HL-60 (cell line): ENCODE measurements at regions not wholly inside any gene's neighbourhood (a gene's known extent, or its start where the extent isn't known, plus 50 kb on each side); places are given as distances from the start of the nearest gene placed in this dataset.

Experiments
- DNase-seq, 2 experiments: peaks; one replicate each; pipeline ENCODE4 v3.0.0-alpha.2; 2010 to 2020; ENCODE audit warnings: low read depth in 1 of 2, low spot score in 1 of 2
- H3K27ac ChIP-seq: fragments of 250-450 bp; sonication (Bioruptor Pico); replicated peaks from 2 replicates; pipeline ENCODE4 v1.5.1; 2020; ENCODE audit warnings: mild to moderate bottlenecking, moderate library complexity
- H3K27me3 ChIP-seq: fragments of 250-450 bp; sonication (Bioruptor Pico); 2 replicates; pipeline ENCODE4 v1.5.1; 2021; ENCODE audit warnings: mild to moderate bottlenecking, moderate library complexity; ENCODE audit not compliant: insufficient read depth, poor library complexity, severe bottlenecking
- H3K4me3 ChIP-seq: replicated peaks from 2 replicates; pipeline ENCODE4 v1.5.1; 2011; ENCODE audit warnings: mild to moderate bottlenecking, control low read depth, low read length; ENCODE audit not compliant: insufficient read depth
- CTCF ChIP-seq: IDR thresholded peaks from one replicate; pipeline ENCODE4 v1.5.1; 2011; ENCODE audit warnings: low read length, control low read depth, inconsistent platforms; ENCODE audit not compliant: insufficient read depth
- GABPA ChIP-seq: IDR thresholded peaks from 2 replicates; pipeline ENCODE4 v1.6.1; 2012; ENCODE audit warnings: low read depth
- POLR2AphosphoS5 ChIP-seq: IDR thresholded peaks from 2 replicates; pipeline ENCODE4 v1.6.1; 2012; ENCODE audit warnings: low read depth
- REST ChIP-seq: IDR thresholded peaks from 2 replicates; pipeline ENCODE4 v1.6.1; 2012; ENCODE audit warnings: low read depth; ENCODE audit not compliant: insufficient replicate concordance
- SPI1 ChIP-seq: IDR thresholded peaks from 2 replicates; pipeline ENCODE4 v1.6.1; 2012; ENCODE audit warnings: low read depth, mild to moderate bottlenecking, borderline replicate concordance

- Histone ChIP-seq H3K27me3 (no peaks in the 10 kb centered on the region), H3K4me3 (no peak overlapping the region), H3K27ac (no peak overlapping the region)
- no peak for DNase-seq
- no peak for TF ChIP-seq CTCF
- no peak for TF ChIP-seq REST
- TF ChIP-seq SPI1 = no peak
- TF ChIP-seq POLR2AphosphoS5 = no peak
- no peak for TF ChIP-seq GABPA
Measured at GRCh38 chr10:129156406-129156805, 310.6 kb upstream of the MGMT start.

- H3K27me3 ChIP-seq = no peaks in the 10 kb centered on the region
- DNase-seq = no peak
- TF ChIP-seq REST (no peak), SPI1 (no peak), POLR2AphosphoS5 (no peak), CTCF (no peak), GABPA (no peak)
- no peak overlapping the region for H3K4me3 ChIP-seq
- H3K27ac ChIP-seq = no peak overlapping the region
Measured at GRCh38 chr10:129157185-129157584, 309.9 kb upstream of the MGMT start.

GRCh38 chr10:129161150-129161549 is 305.9 kb upstream of the MGMT start:
- DNase-seq = no peak
- Histone ChIP-seq H3K27me3 (no peaks in the 10 kb centered on the region), H3K4me3 (no peak overlapping the region), H3K27ac (no peak overlapping the region)
- TF ChIP-seq POLR2AphosphoS5 (no peak), GABPA (no peak), REST (no peak), CTCF (no peak), SPI1 (no peak)
